Smooth muscle cell (in vitro differentiated cells): ENCODE measurements at regions not wholly inside any gene's neighbourhood (a gene's known extent, or its start where the extent isn't known, plus 50 kb on each side); places are given as distances from the start of the nearest gene placed in this dataset.

Experiments
- DNase-seq: peaks from one replicate; lab custom pipeline; 2025; ENCODE audit not compliant: unreplicated experiment; lab: John Stamatoyannopoulos, UW
- H2AFZ ChIP-seq: fragments of 200-600 bp; sonication (generic); 2 replicates; pipeline ENCODE4 v1.6.0; 2016; ENCODE audit warnings: antibody characterized with exemption, low read depth, mild to moderate bottlenecking
- H3F3A ChIP-seq: fragments of 200-600 bp; sonication (generic); 2 replicates; pipeline ENCODE4 v1.6.0; 2017; ENCODE audit warnings: antibody characterized with exemption, low read depth
- H3K27ac ChIP-seq: fragments of 200-600 bp; sonication (generic); 2 replicates; pipeline ENCODE4 v1.5.1; 2016; ENCODE audit warnings: low read depth, mild to moderate bottlenecking
- H3K27me3 ChIP-seq: fragments of 200-600 bp; sonication (generic); 2 replicates; pipeline ENCODE4 v1.6.1; 2016; ENCODE audit warnings: low read depth, mild to moderate bottlenecking
- H3K36me3 ChIP-seq: fragments of 200-600 bp; sonication (generic); 2 replicates; pipeline ENCODE4 v1.5.1; 2016; ENCODE audit warnings: low read depth
- H3K4me1 ChIP-seq: fragments of 200-600 bp; sonication (generic); 2 replicates; pipeline ENCODE4 v1.5.1; 2016; ENCODE audit warnings: low read depth
- H3K4me2 ChIP-seq: fragments of 200-600 bp; sonication (generic); 2 replicates; pipeline ENCODE4 v1.6.0; 2016; ENCODE audit warnings: mild to moderate bottlenecking
- H3K4me3 ChIP-seq: fragments of 200-600 bp; sonication (generic); 2 replicates; pipeline ENCODE4 v1.5.1; 2016; ENCODE audit warnings: mild to moderate bottlenecking
- H3K79me2 ChIP-seq: fragments of 200-600 bp; sonication (generic); 2 replicates; pipeline ENCODE4 v1.6.0; 2016; ENCODE audit warnings: low read depth, mild to moderate bottlenecking
- H3K9ac ChIP-seq: fragments of 200-600 bp; sonication (generic); 2 replicates; pipeline ENCODE4 v1.6.0; 2016; ENCODE audit warnings: low read depth
- H3K9me3 ChIP-seq: fragments of 200-600 bp; sonication (generic); replicated peaks from 2 replicates; pipeline ENCODE4 v1.5.1; 2016; ENCODE audit warnings: low read depth
- H4K20me1 ChIP-seq: fragments of 200-600 bp; sonication (generic); 2 replicates; pipeline ENCODE4 v1.6.0; 2016; ENCODE audit warnings: low read depth
- CTCF ChIP-seq: fragments of 200-600 bp; sonication (generic); IDR thresholded peaks from 2 replicates; pipeline ENCODE4 v1.5.1; 2017; ENCODE audit warnings: borderline replicate concordance, mild to moderate bottlenecking, antibody characterized with exemption; ENCODE audit not compliant: insufficient read depth, poor library complexity, severe bottlenecking
- WGBS: methylation state at CpG from one replicate; pipeline ENCODE4 v1.1.7; 2016; ENCODE audit warnings: low lambda C conversion rate; 5-methylcytosine and 5-hydroxymethylcytosine counted together

- no peak for DNase-seq
- H3K4me2 ChIP-seq = no peak overlapping the region
Measured at GRCh38 chr4:67122029-67122428, 423.3 kb downstream of the CENPC start.

DNA sequence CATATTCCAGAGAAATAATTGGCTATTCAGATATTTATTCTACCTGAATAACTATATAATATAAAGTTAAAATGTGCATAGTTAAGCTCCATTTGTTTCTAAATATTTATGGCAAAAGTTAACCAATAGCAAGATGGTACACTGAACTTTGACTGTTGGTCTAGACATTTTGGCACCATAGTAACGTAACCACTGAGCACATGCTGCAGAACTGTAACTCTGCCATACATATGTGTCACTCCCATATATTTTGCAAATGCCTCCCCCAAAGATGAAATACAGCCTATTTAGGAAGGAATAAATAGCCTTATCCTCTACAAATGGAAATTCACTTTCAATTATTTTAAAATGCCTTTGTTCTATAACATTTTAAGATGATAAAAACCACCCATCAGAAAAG is 424.9 kb downstream of the CENPC start:
- H3K36me3 ChIP-seq = no peaks in the 10 kb centered on the region
- no peaks in the 10 kb centered on the region for H3F3A ChIP-seq
- no peak overlapping the region for H3K4me3 ChIP-seq
- H3K9ac ChIP-seq = no peak overlapping the region
- DNase-seq = no peak
- H3K9me3 ChIP-seq = no peaks in the 10 kb centered on the region
- no peak for TF ChIP-seq CTCF
- H3K79me2 ChIP-seq = no peaks in the 10 kb centered on the region
- no peak overlapping the region for H3K27ac ChIP-seq
- H3K4me1 ChIP-seq = no peaks in the 10 kb centered on the region
- no peak overlapping the region for H2AFZ ChIP-seq
- no peaks in the 10 kb centered on the region for H3K27me3 ChIP-seq
- no peaks in the 10 kb centered on the region for H4K20me1 ChIP-seq
- 79% methylated on average over 1 of the region's 1 CpG for WGBS
- no peak overlapping the region for H3K4me2 ChIP-seq

More at GRCh38 chr4:67122029-67122428, 423.3 kb downstream of the CENPC start:
- Histone ChIP-seq H2AFZ (no peak overlapping the region), H3F3A (no peaks in the 10 kb centered on the region), H3K27me3 (no peaks in the 10 kb centered on the region), H3K4me1 (no peaks in the 10 kb centered on the region), H3K9me3 (no peaks in the 10 kb centered on the region), H3K9ac (no peak overlapping the region), H3K4me3 (no peak overlapping the region), H4K20me1 (no peaks in the 10 kb centered on the region), H3K36me3 (no peaks in the 10 kb centered on the region), H3K79me2 (no peaks in the 10 kb centered on the region), H3K27ac (no peak overlapping the region)
- peak; percentile 46 for TF ChIP-seq CTCF
- 27% methylated on average over 3 of the region's 3 CpGs for WGBS

- no peak for TF ChIP-seq CTCF
- no peaks in the 10 kb centered on the region for H3F3A ChIP-seq
- no peaks in the 10 kb centered on the region for H3K36me3 ChIP-seq
- H3K4me2 ChIP-seq = no peak overlapping the region
- no peak overlapping the region for H3K27ac ChIP-seq
- H2AFZ ChIP-seq = no peak overlapping the region
- peaks cover 4% of the 10 kb centered on the region for H3K27me3 ChIP-seq
- no peaks in the 10 kb centered on the region for H4K20me1 ChIP-seq
- H3K4me3 ChIP-seq = no peak overlapping the region
- no peaks in the 10 kb centered on the region for H3K9me3 ChIP-seq
- H3K9ac ChIP-seq = no peak overlapping the region
- H3K4me1 ChIP-seq = no peaks in the 10 kb centered on the region
- H3K79me2 ChIP-seq = no peaks in the 10 kb centered on the region
- no peak for DNase-seq
Measured at GRCh38 chr4:67109276-67109675, 436.0 kb downstream of the CENPC start.

DNA sequence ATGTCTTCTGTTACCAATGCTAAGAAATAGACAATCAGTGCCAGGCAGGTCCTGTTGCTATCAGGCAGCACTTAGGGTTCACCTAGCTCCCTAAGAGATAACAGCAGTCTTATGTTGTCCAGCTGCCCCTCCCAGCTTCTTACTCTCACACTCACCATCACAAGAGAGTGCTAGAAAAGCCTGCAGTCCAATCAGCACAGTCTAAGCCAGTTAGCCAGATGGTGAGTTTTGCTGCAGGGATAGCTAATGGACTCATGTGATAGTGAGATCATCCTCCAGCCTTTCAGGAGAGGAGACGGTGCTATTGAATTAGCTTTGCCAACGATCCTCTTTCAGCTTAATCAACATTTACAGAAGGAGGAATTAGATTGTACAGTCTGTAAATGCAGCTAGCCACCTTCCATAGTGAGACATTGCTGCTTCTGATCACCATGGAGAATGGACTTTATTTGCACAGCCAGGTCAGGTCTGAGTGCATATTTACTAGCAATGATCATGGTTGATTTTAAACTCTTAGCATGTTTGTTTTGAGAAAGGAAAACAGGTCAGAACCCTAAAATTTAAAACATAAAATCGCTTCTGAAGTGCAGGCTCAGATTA is 438.3 kb downstream of the CENPC start:
- Histone ChIP-seq H3K9me3 (no peaks in the 10 kb centered on the region), H3K27ac (no peak overlapping the region), H3F3A (no peaks in the 10 kb centered on the region), H3K4me2 (no peak overlapping the region), H3K9ac (no peak overlapping the region), H3K79me2 (no peaks in the 10 kb centered on the region), H3K27me3 (peaks cover 1% of the 10 kb centered on the region), H3K4me1 (no peaks in the 10 kb centered on the region), H2AFZ (no peak overlapping the region), H3K4me3 (no peak overlapping the region), H3K36me3 (no peaks in the 10 kb centered on the region), H4K20me1 (no peaks in the 10 kb centered on the region)
- no peak for TF ChIP-seq CTCF
- 60% methylated on average over 3 of the region's 3 CpGs for WGBS
- DNase-seq = no peak
